HEK293 (cell line): ENCODE measurements at regions not wholly inside any gene's neighbourhood (a gene's known extent, or its start where the extent isn't known, plus 50 kb on each side); places are given as distances from the start of the nearest gene placed in this dataset.

Experiments
- BCL11B ChIP-seq: fragments of 450-650 bp; formaldehyde crosslinking; IDR thresholded peaks from 2 replicates; pipeline ENCODE4 v1.5.1; 2016; ENCODE audit warnings: low read depth, missing biosample characterization, missing genetic modification characterization
- GLI4 ChIP-seq: fragments of 450-650 bp; formaldehyde crosslinking; IDR thresholded peaks from 2 replicates; pipeline ENCODE4 v1.5.1; 2016; ENCODE audit warnings: missing biosample characterization, missing genetic modification characterization
- YY1 ChIP-seq: fragments of 450-650 bp; formaldehyde crosslinking; IDR thresholded peaks from 2 replicates; pipeline ENCODE4 v1.5.1; 2018; ENCODE audit warnings: missing biosample characterization, missing genetic modification characterization
- ZNF138 ChIP-seq: fragments of 450-650 bp; formaldehyde crosslinking; IDR thresholded peaks from 2 replicates; pipeline ENCODE4 v1.5.1; 2016; ENCODE audit warnings: missing biosample characterization, missing genetic modification characterization, borderline replicate concordance
- ZNF155 ChIP-seq: fragments of 450-650 bp; formaldehyde crosslinking; IDR thresholded peaks from 2 replicates; pipeline ENCODE4 v1.5.1; 2016; ENCODE audit warnings: missing biosample characterization, missing genetic modification characterization
- ZNF664 ChIP-seq: fragments of 450-650 bp; formaldehyde crosslinking; IDR thresholded peaks from 2 replicates; pipeline ENCODE4 v1.5.1; 2016; ENCODE audit warnings: missing biosample characterization, missing genetic modification characterization
- TF ChIP-seq, protein P1 (sequence below): fragments of 450-650 bp; formaldehyde crosslinking; IDR thresholded peaks from 2 replicates; pipeline ENCODE4 v1.5.1; 2016; ENCODE audit warnings: missing biosample characterization, missing genetic modification characterization
- TF ChIP-seq, protein P2 (sequence below): fragments of 450-650 bp; formaldehyde crosslinking; IDR thresholded peaks from 2 replicates; pipeline ENCODE4 v1.5.1; 2016; ENCODE audit warnings: missing biosample characterization, missing genetic modification characterization
- TF ChIP-seq, protein P3 (sequence below): fragments of 450-650 bp; formaldehyde crosslinking; IDR thresholded peaks from 2 replicates; pipeline ENCODE4 v1.5.1; 2017; ENCODE audit warnings: missing biosample characterization, missing genetic modification characterization

DNA sequence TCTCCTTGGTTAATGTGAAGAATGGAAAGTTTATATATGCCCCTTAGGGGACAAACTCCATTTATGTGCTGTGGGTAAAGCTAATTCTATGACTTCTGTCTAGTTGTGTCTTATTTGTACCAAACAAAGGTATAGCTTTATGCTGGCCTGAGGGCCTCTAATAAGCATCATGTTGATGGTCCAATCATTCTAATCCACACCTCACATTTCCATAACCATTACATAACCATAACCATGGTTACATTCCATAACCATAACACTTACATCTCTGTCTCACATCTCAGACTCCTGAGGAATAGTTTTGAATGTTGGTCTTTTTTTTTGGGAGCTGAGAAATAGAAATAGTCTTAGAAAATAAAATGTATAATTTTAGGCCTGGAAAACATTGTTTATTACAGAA is 1097.1 kb downstream of the FLRT2 start:
- TF ChIP-seq GLI4 (tag by site-specific recombination) (no peak), YY1 (no peak), ZNF155 (tag by site-specific recombination) (no peak), ZNF664 (tag by site-specific recombination) (no peak), BCL11B (tag by site-specific recombination) (no peak), ZNF138 (no peak)
- TF ChIP-seq, protein P1, sequence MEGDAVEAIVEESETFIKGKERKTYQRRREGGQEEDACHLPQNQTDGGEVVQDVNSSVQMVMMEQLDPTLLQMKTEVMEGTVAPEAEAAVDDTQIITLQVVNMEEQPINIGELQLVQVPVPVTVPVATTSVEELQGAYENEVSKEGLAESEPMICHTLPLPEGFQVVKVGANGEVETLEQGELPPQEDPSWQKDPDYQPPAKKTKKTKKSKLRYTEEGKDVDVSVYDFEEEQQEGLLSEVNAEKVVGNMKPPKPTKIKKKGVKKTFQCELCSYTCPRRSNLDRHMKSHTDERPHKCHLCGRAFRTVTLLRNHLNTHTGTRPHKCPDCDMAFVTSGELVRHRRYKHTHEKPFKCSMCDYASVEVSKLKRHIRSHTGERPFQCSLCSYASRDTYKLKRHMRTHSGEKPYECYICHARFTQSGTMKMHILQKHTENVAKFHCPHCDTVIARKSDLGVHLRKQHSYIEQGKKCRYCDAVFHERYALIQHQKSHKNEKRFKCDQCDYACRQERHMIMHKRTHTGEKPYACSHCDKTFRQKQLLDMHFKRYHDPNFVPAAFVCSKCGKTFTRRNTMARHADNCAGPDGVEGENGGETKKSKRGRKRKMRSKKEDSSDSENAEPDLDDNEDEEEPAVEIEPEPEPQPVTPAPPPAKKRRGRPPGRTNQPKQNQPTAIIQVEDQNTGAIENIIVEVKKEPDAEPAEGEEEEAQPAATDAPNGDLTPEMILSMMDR (tag by site-specific recombination) = no peak
- TF ChIP-seq, protein P2, sequence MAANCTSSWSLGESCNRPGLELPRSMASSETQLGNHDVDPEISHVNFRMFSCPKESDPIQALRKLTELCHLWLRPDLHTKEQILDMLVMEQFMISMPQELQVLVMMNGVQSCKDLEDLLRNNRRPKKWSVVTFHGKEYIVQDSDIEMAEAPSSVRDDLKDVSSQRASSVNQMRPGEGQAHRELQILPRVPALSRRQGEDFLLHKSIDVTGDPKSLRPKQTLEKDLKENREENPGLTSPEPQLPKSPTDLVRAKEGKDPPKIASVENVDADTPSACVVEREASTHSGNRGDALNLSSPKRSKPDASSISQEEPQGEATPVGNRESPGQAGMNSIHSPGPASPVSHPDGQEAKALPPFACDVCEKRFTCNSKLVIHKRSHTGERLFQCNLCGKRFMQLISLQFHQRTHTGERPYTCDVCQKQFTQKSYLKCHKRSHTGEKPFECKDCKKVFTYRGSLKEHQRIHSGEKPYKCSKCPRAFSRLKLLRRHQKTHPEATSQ = no peak
- TF ChIP-seq, protein P3, sequence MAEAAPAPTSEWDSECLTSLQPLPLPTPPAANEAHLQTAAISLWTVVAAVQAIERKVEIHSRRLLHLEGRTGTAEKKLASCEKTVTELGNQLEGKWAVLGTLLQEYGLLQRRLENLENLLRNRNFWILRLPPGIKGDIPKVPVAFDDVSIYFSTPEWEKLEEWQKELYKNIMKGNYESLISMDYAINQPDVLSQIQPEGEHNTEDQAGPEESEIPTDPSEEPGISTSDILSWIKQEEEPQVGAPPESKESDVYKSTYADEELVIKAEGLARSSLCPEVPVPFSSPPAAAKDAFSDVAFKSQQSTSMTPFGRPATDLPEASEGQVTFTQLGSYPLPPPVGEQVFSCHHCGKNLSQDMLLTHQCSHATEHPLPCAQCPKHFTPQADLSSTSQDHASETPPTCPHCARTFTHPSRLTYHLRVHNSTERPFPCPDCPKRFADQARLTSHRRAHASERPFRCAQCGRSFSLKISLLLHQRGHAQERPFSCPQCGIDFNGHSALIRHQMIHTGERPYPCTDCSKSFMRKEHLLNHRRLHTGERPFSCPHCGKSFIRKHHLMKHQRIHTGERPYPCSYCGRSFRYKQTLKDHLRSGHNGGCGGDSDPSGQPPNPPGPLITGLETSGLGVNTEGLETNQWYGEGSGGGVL (tag by site-specific recombination) = no peak
